IgD-negative memory B cell (primary cell): ENCODE measurements at regions not wholly inside any gene's neighbourhood (a gene's known extent, or its start where the extent isn't known, plus 50 kb on each side); places are given as distances from the start of the nearest gene placed in this dataset.
"Not testable (repeated sequence)": the region's sequence is repeated elsewhere in the genome, so short reads cannot be mapped to it uniquely, and the experiment has no call there.

ENCODE experiments used
- H3K27ac Mint-ChIP-seq, 3 donors: one replicate each; pipeline ENCODE4 v1.8.0; 2020 to 2022; ENCODE audit warnings: mild to moderate bottlenecking in 3 of 3, mixed read lengths in 3 of 3, moderate library complexity in 1 of 3
- H3K27me3 Mint-ChIP-seq: one replicate; pipeline ENCODE4 v1.8.0; 2021; ENCODE audit warnings: mixed read lengths
- H3K36me3 Mint-ChIP-seq: one replicate; pipeline ENCODE4 v1.8.0; 2020; ENCODE audit warnings: mild to moderate bottlenecking, mixed read lengths
- H3K4me1 Mint-ChIP-seq, 3 donors: one replicate each; pipeline ENCODE4 v1.8.0; 2020 to 2022; ENCODE audit warnings: mixed read lengths in 3 of 3, mild to moderate bottlenecking in 1 of 3
- H3K4me3 Mint-ChIP-seq, 4 donors: one replicate each; pipeline ENCODE4 v1.8.0; 2020 to 2022; ENCODE audit warnings: mild to moderate bottlenecking in 4 of 4, mixed read lengths in 4 of 4, moderate library complexity in 3 of 4
- H3K9me3 Mint-ChIP-seq, 3 donors: one replicate each; pipeline ENCODE4 v1.8.0; 2020 to 2021; ENCODE audit warnings: mixed read lengths in 3 of 3, mild to moderate bottlenecking in 1 of 3

- peaks cover 0 to 2% (median 0%) of the 10 kb centered on the region in 3 donors for H3K9me3 Mint-ChIP-seq
- H3K36me3 Mint-ChIP-seq: peaks cover 4% of the 10 kb centered on the region
- H3K4me1 Mint-ChIP-seq: peaks cover 2 to 7% (median 4%) of the 10 kb centered on the region in 3 donors
- no peak overlapping the region for H3K27ac Mint-ChIP-seq
- H3K4me3 Mint-ChIP-seq: no peak overlapping the region
- peaks cover 7% of the 10 kb centered on the region for H3K27me3 Mint-ChIP-seq
Observed at GRCh38 chr5:69000216-69000919, 93.4 kb upstream of the SLC30A5 start.

DNA sequence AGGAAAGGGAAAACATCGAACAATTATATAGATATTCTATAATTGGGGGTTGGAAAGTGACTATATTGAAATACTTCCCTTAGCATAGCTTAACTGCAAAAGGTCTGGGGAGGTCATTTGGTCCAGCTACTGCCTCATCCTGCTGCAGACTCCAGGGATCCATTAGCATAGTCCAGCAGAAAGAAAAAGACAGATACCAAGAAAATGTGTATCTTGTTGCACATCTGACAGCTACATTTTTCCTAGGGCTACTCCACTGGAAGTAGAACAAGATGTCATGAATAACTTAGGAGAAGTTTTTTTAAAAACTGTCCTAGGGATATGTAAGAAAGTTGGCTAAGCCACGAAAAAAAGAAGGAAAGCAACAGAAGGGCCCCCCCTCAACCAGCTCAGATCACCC lies 92.9 kb upstream of the SLC30A5 start:
- Mint-ChIP-seq H3K27ac (no peak overlapping the region), H3K27me3 (peaks cover 8% of the 10 kb centered on the region), H3K4me3 (no peak overlapping the region), H3K4me1 (peaks cover 0 to 2% (median 1%) of the 10 kb centered on the region in 3 donors), H3K36me3 (peaks cover 2% of the 10 kb centered on the region), H3K9me3 (peaks cover 0 to 2% (median 0%) of the 10 kb centered on the region in 3 donors)

DNA sequence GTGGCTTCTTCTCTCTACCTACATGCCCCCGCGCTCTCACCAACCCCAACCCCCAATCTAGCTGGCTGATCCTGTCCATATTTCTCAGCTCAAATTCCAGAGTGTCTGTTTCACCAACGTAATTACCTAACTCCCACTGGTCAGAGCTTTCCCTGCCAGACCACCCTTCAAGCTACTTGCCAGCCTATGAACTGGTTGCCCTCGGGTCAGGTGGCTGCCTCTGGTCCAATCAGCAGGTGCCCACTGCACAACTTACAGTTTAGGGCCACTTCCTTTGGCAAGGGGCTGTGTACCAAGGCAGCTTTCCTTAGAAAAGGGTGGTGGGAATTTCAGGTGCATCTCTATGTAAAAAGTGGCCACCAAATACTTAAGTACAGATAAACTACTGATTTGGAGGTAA lies 92.2 kb upstream of the SLC30A5 start:
- Mint-ChIP-seq H3K27ac (no peak overlapping the region), H3K4me3 (no peak overlapping the region), H3K27me3 (peaks cover 8% of the 10 kb centered on the region), H3K4me1 (no peaks in the 10 kb centered on the region), H3K9me3 (peaks cover 0 to under 1% (median 0%) of the 10 kb centered on the region in 3 donors), H3K36me3 (no peaks in the 10 kb centered on the region)

DNA sequence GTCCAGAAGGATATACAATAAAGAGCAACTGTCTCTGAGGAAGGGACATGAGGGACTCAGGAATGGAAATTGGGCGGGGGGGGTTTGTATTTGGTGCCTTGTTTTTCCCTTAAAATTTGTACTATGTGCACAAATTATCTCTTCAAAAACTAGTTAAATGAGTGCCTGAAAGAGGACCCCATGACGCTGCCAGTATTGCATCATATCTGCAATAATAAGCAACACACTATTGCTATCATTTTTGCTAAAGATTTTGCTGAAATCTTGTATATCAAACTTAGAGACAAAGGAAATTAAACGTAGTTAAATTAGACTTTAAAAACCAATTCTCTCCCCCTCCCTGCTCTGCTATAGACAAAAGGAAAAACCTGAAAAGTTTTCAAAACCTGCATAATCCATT lies 89.7 kb upstream of the SLC30A5 start:
- peaks cover 9% of the 10 kb centered on the region for H3K27me3 Mint-ChIP-seq
- H3K4me3 Mint-ChIP-seq: no peak overlapping the region
- H3K4me1 Mint-ChIP-seq: no peaks in the 10 kb centered on the region
- H3K36me3 Mint-ChIP-seq: no peaks in the 10 kb centered on the region
- no peak overlapping the region for H3K27ac Mint-ChIP-seq
- no peaks in the 10 kb centered on the region for H3K9me3 Mint-ChIP-seq

- peaks cover 9% of the 10 kb centered on the region for H3K27me3 Mint-ChIP-seq
- no peak overlapping the region for H3K27ac Mint-ChIP-seq
- H3K9me3 Mint-ChIP-seq: no peaks in the 10 kb centered on the region
- H3K4me1 Mint-ChIP-seq: no peaks in the 10 kb centered on the region
- no peak overlapping the region for H3K4me3 Mint-ChIP-seq
- no peaks in the 10 kb centered on the region for H3K36me3 Mint-ChIP-seq
Observed at GRCh38 chr5:69004676-69005075, 89.1 kb upstream of the SLC30A5 start.

GRCh38 chr5:69006030-69006429 lies 87.8 kb upstream of the SLC30A5 start:
- no peaks in the 10 kb centered on the region for H3K4me1 Mint-ChIP-seq
- H3K4me3 Mint-ChIP-seq: no peak overlapping the region
- H3K27me3 Mint-ChIP-seq: peaks cover 9% of the 10 kb centered on the region
- H3K36me3 Mint-ChIP-seq: no peaks in the 10 kb centered on the region
- no peak overlapping the region for H3K27ac Mint-ChIP-seq
- no peaks in the 10 kb centered on the region for H3K9me3 Mint-ChIP-seq

DNA sequence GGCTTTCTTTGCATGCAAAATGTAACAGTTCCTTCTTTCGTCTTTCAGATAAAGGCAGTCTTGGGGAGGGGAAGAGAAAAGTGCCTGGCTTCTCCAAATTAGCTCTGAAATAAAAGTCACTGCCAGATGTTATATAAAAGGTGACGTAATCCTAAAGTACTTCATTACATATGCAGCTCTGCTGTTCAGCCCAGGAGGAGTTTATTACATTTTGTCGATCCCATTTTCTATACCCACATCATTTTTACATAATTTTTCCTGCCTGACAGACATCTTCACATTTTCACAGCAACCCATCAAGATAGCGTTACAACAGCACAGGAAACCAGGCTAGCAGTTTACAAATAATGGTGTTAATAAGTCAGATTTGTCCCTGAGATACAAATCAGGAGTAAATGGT lies 86.7 kb upstream of the SLC30A5 start:
- Mint-ChIP-seq H3K9me3 (no peaks in the 10 kb centered on the region), H3K27ac (no peak overlapping the region), H3K36me3 (no peaks in the 10 kb centered on the region), H3K4me3 (no peak overlapping the region), H3K4me1 (no peaks in the 10 kb centered on the region), H3K27me3 (peaks cover 9% of the 10 kb centered on the region)

GRCh38 chr5:69007726-69008368 lies 86.0 kb upstream of the SLC30A5 start:
- Mint-ChIP-seq H3K4me3 (no peak overlapping the region), H3K4me1 (no peaks in the 10 kb centered on the region), H3K27ac (peak overlapping the region in 1 of 3 donors; percentile 20), H3K27me3 (peaks cover 9% of the 10 kb centered on the region), H3K36me3 (no peaks in the 10 kb centered on the region), H3K9me3 (no peaks in the 10 kb centered on the region)

- Mint-ChIP-seq H3K27me3 (peaks cover 4% of the 10 kb centered on the region), H3K27ac (no peak overlapping the region), H3K4me1 (no peaks in the 10 kb centered on the region), H3K9me3 (peaks cover 0 to 1% (median 0%) of the 10 kb centered on the region in 3 donors), H3K36me3 (no peaks in the 10 kb centered on the region), H3K4me3 (no peak overlapping the region)
Observed at GRCh38 chr5:69010476-69010875, 83.3 kb upstream of the SLC30A5 start.

DNA sequence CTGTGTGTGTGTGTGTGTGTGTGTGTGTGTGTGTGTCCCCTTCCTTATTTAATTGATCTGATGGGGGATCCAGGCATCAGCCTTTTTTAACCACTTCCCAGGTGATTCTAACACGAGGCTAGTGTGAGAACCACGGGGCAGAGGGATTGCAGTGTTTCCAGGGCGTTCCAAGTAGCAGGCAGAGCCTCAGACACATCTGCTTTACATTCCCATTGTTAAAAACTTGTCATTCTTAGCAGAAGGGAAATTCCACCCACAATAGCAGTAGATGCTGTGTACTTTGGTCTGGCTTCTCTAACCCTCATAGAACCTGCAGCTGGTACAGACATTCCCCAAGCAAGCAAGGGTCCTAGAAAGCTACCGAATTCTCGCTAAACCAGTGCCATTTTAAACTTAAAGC lies 81.9 kb upstream of the SLC30A5 start:
- no peaks in the 10 kb centered on the region for H3K4me1 Mint-ChIP-seq
- H3K36me3 Mint-ChIP-seq: no peaks in the 10 kb centered on the region
- H3K9me3 Mint-ChIP-seq: peaks cover 0 to 1% (median 0%) of the 10 kb centered on the region in 3 donors
- peaks cover 4% of the 10 kb centered on the region for H3K27me3 Mint-ChIP-seq
- H3K4me3 Mint-ChIP-seq: no peak overlapping the region
- no peak overlapping the region for H3K27ac Mint-ChIP-seq

DNA sequence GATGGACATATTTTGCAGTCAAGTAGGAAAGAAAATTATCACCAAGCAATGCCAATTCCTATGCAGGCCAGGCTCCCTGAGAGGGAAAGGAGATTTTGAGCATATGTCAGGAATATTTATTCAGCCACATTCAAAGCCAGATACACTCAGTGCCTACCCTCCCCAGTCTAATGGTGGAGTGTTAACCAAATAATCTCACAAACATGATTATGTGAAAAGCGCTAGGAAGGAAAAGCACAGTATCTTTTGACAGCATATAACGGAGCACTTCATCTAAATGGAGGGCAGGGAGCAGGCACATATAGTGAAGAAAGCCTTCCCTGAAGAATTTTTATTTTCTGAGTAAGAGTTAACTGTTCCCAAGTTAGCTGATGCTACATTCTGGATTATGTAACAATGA lies 80.3 kb upstream of the SLC30A5 start:
- no peak overlapping the region for H3K27ac Mint-ChIP-seq
- peaks cover 0 to 1% (median 0%) of the 10 kb centered on the region in 3 donors for H3K9me3 Mint-ChIP-seq
- H3K27me3 Mint-ChIP-seq: peaks cover 5% of the 10 kb centered on the region
- no peaks in the 10 kb centered on the region for H3K4me1 Mint-ChIP-seq
- H3K4me3 Mint-ChIP-seq: no peak overlapping the region
- H3K36me3 Mint-ChIP-seq: no peaks in the 10 kb centered on the region

GRCh38 chr5:69014007-69014406 lies 79.8 kb upstream of the SLC30A5 start:
- not testable (repeated sequence) for H3K9me3 Mint-ChIP-seq, H3K4me1 Mint-ChIP-seq, H3K36me3 Mint-ChIP-seq, H3K27me3 Mint-ChIP-seq, H3K4me3 Mint-ChIP-seq, H3K27ac Mint-ChIP-seq

- Mint-ChIP-seq H3K27me3 (peaks cover 3% of the 10 kb centered on the region), H3K4me1 (no peaks in the 10 kb centered on the region), H3K36me3 (no peaks in the 10 kb centered on the region), H3K9me3 (no peaks in the 10 kb centered on the region), H3K27ac (no peak overlapping the region), H3K4me3 (no peak overlapping the region)
Observed at GRCh38 chr5:69019668-69020375, 74.0 kb upstream of the SLC30A5 start.

DNA sequence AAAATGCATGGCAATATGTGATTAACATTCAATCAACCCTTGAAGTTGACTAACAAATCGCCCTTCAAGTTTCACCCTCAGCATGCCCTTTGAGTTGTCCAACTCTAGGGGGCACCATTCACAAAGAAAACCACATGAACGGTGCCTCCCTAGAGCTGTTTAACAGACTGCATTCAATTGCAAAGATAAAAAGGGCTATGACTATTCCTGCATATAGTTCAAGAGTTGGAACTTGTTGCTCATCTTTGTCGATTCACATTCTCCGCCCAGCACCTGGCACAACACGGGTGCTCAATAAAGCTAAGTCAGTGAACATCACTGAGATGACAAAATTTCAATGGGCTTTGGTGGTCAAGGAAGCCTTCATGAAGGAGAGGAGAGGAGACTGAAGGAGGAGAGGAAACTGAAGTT lies 69.6 kb upstream of the SLC30A5 start:
- Mint-ChIP-seq H3K4me3 (no peak overlapping the region), H3K4me1 (no peaks in the 10 kb centered on the region), H3K9me3 (no peaks in the 10 kb centered on the region), H3K27ac (no peak overlapping the region), H3K36me3 (peaks cover 2% of the 10 kb centered on the region), H3K27me3 (no peaks in the 10 kb centered on the region)

DNA sequence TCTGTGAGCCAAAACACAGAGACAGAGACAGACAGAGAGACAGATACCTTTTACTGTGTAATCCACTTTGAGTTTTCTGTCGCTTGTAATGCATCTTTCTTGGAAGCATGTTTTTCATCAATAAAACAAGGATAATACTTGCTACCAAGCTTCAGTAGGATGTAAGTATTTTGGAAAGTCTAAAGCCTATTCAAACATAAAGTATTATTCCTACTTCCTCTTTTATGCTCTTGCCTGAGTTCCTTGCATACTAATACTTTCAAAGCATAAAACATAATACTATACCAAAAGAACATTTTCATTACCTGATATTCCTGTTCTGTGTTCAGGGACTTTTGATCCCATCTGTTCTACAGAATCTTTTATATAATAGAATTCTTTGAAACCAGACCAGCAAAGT lies 64.5 kb upstream of the SLC30A5 start:
- H3K4me3 Mint-ChIP-seq: no peak overlapping the region
- no peaks in the 10 kb centered on the region for H3K9me3 Mint-ChIP-seq
- H3K36me3 Mint-ChIP-seq: peaks cover 2% of the 10 kb centered on the region
- H3K4me1 Mint-ChIP-seq: peaks cover 0 to 7% (median 3%) of the 10 kb centered on the region in 3 donors
- H3K27me3 Mint-ChIP-seq: no peaks in the 10 kb centered on the region
- H3K27ac Mint-ChIP-seq: no peak overlapping the region
